DMS53 treated with DMSO at 0.1 percent for 48 hours (cell line): ENCODE measurements at regions not wholly inside any gene's neighbourhood (a gene's known extent, or its start where the extent isn't known, plus 50 kb on each side); places are given as distances from the start of the nearest gene placed in this dataset.

Experiments used
- DNase-seq: peaks from one replicate; lab custom pipeline; 2025; ENCODE audit not compliant: unreplicated experiment; lab: John Stamatoyannopoulos, UW

DNA sequence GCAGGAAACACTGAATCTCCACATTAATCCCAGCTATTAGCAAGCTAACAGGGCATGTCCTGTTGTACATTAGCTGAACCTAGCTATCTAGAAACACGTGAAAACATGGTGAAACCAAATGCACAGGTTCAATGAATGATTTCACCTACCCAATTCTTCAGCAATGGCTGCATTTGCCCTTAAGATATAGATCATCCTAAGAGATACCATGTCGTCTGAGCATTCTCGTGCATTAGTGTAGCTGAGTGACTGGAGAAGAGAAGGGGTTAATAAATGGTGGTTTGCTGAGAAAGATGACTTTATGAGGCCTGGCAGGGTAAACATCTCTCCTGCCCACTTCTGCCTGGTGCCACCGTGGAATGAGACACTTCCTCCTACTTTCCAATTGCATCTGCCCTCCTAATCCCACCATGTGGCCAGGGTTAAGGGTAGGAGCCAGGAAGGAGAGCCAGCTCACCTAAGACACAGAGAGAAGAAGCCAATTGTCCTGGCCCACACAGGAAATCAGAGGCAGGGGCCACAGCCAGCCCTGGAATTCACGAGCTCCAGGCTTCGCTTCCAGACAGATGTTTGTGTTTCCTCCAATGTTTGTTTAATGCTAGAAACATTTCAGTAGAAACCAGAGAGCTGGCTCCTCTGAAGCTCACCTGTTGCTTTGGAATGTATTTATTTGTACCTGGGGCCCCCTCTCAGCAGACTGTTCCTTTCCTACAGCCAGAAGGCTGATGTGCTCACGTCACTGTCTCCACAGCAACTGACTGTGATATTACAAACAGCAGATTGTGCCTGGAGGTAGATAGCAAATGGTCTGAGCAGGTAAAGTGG, 126.0 kb upstream of the PARP11 start:
- DNase-seq = peak; percentile 100

GRCh38 chr12:3998397-3998796, 125.2 kb upstream of the PARP11 start:
- DNase-seq = no peak

GRCh38 chr12:3996322-3996721, 123.1 kb upstream of the PARP11 start:
- no peak for DNase-seq

DNA sequence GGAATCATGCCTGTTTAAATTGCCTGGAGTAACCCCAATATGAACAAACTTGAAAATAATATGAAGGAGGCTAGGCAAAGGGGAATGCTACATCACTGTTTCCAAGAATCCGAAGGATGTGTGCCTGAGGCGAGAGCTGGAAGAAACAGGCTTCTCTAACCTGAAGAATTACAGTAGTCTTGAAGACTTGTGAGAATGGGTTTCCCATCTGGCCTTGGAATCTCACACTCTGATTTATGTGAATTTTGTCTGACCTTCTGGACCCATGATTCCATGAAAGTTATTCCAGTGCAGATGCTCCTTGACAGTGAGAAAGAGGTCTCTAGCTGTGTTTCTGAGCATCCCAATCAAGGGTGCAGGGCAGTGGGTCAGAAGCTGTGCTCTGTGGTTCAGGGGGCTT, 122.1 kb upstream of the PARP11 start:
- no peak for DNase-seq

DNA sequence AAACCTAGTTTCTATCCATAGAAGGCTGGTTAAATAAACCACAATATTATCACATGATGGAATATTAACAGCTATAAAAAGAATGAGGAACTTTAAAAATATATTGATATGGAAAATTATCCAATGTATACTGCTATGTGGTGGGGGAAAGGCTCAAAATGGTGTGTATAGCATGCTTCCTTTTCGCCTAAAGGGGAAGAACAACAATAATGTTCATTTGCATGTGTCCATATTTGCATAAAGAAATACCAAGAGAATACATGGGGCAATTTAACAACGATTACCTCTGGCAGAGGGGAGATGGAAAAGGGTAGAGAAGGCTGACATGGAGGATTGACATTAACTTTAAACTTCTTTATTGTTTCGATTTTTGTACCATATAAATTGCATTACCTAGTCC, 121.3 kb upstream of the PARP11 start:
- no peak for DNase-seq

GRCh38 chr12:3992945-3993344, 119.7 kb upstream of the PARP11 start:
- DNase-seq = no peak

GRCh38 chr12:3991798-3992580, 118.8 kb upstream of the PARP11 start:
- no peak for DNase-seq

DNA sequence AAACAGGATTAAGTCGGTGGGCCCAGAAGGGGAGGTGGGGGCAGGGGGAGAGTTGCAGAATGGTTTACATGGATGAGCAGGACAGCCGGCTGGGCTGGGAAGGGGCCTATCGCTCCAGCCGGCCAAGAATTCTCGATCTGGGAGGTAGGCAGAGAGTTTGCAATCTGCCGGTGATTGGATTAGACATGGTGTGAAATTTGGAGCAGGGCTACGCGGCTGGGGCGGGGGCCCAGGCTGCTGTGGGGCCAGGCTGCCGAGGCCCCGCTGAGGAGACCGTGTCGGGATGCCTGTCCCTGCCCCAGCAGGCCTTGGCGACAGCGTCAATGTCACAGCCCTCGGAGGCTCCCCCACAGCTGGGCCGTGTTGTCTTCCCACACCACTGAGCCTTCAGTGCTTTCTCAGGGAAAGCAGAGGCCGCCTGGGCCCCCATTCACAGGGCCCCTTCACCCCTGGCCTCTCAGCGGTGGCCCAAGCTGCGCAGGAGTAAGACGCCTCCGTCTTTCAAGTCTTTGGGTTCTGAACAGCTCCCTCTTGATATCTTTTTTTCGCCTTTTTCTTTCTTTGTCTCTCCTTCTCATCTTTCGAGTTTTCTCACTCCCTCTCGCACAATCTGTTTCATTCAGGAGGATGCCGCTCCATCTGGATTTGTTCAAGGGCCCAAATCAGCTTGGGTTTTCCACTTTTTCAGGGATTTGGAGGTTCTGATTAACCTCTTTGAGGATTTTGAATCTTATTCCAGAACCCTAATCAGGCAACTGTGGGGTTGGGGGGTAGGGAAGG, 117.5 kb upstream of the PARP11 start:
- no peak for DNase-seq

DNA sequence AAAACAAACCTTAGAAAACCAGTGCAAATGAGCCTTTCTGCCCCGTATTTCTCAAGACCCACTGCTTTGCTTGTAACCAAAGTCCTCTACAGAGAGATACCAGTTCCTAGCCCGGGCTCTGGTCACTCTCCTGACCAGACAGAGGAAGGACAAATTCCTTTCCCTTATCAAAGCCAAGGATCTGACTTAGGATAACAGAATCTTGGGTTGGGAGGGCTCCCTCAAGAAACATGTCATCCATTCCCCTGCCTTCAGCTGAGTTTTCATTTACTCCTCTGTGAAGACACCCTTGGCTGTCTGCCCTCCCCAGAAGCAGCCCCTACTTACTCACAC, 116.0 kb upstream of the PARP11 start:
- DNase-seq = no peak

DNA sequence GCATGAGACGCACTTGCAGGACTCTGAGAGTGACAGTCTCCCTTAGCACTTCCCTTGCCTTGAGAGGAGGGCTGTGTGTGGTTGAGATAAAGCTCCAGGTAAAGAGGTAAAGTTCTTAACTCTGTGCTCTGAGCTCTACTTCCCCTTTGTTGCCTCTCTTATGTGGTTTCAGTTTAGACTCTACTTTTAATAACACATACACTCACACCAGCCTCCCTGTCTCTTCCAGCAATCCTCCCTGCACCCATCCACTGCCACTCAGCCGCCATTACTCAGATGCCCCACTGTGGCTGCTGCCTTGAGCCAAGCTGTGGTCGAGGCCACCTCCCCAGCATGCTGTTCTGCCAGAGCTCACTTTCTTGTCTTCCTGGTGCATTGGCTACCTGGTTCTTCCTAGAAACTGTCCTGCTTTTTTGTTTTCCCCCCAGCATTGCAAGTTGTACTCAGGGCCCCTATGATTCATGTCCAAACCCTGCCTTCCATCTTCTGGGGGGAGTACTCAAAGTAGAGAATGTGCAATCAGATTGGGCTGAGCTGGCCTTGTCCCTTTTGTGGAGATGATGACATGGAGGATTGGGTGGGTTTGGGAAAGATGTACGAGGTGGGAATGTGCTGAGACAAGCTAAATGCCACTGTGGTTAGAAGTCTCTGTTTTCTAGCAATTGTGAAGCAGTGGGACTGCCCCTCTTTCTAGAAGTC, 115.5 kb upstream of the PARP11 start:
- no peak for DNase-seq

GRCh38 chr12:3987571-3987970, 114.4 kb upstream of the PARP11 start:
- DNase-seq = no peak

DNA sequence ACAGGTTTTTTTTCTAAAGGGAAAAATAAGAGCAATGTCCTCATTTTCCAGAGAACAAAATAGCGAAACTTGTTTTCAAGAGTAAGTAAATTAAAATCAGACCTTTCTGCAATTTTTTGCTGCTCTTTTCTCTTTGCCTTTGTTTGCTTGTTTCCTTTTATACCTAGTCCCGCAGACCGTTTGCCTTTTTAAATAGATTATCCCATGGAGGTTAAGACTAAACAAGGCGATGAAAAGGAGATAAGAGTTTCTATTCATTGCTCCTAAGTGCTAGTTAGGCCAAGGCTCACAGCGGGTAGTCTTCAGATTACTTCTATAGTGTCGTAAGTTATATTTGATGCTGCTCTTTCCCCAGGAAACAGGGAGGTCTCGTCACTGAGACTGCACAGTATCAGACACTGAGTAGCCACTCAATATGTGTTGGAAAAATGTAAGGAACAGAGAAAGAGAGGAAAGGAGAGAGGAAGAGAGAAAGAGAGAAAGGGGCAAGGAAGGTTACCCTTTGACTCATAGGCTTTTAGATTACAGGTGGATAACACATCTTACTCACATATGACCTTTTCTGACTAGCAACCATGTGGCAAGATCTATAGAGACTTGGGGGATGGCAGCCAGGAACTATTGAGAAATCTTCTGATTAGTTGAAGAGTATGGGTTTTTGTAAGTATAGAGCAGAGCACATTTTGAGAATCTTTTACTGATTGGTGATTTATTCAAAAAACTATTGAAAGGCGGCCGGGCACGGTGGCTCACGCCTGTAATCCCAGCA, 107.5 kb upstream of the PARP11 start:
- DNase-seq = no peak

- DNase-seq = no peak
These were observed 104.4 kb upstream of the PARP11 start for GRCh38 chr12:3977621-3978020.

- DNase-seq = no peak
These were observed 103.2 kb upstream of the PARP11 start for GRCh38 chr12:3976351-3976938.

DNA sequence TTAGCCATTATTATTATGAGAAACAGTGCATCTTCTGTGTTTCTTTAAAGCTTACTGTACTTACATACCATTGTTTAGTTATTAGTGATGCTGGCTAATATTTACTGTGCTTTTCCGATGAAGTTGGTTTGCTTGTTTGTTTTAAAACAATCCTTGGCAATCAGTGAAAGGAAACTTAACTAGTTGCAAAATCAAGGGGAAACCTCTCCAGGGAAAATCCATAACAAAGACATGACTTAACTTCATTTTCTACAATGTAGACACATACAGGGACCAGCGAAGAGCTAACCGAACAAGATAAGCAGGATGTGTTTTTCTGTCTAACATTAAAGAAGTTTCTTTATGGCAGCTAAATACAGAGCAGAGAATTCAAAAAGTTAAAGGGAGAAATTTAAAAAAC, 102.5 kb upstream of the PARP11 start:
- DNase-seq = no peak

DNA sequence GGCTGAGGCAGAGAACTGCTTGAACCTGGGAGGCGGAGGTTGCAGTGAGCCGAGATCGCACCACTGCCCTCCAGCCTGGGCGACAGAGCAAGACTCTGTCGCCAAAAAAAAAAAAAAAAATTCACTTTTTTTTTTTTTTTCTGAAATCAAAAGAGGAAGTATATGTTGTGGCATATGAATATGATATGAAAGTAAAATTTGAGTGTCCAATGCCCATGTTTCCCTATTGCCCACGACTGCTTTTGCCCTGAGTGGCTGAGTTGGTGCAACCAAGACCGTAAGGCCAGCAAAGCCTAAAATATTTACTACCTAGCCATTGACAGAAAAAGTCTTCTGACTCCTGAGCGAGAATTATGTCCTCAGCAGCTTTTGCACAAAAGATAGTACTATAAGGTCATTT, 101.7 kb upstream of the PARP11 start:
- DNase-seq = no peak

DNA sequence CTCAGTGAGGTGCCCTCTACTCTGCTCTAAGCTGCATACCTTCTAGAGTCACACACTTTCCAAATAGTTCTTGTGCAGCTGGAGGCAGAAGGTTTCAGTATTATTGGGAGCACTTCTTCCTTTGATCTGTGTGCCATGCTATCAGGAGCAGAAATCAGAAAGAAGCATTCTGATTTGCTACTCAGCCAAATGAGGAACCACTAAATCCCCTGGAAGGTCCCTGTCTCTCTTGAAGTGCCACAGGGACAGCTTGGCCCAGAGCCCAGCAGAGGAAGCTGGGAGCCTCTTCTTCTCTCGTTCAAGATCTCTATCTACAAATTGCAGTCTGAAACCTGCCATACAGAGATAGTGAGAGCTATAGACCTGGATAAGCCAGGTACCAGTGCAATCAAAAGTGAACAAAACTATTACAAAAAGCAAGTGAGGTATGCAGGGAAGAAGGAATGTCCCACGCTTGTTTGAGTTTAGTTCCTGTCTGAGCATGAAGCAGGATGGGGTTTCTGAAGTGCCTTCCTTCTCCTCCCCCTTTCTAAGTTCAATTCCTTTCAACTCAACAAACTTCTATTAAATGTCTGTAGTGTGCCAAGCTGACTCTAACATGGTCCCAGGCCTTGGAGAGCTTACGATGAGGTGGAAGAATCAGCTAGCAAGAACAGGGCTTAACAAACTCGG, 100.9 kb upstream of the PARP11 start:
- no peak for DNase-seq

GRCh38 chr12:3973269-3973884, 100.2 kb upstream of the PARP11 start:
- DNase-seq = no peak

GRCh38 chr12:3972576-3972975, 99.4 kb upstream of the PARP11 start:
- no peak for DNase-seq
